Loucy (cell line): ENCODE measurements at regions not wholly inside any gene's neighbourhood (a gene's known extent, or its start where the extent isn't known, plus 50 kb on each side); places are given as distances from the start of the nearest gene placed in this dataset.

ENCODE experiments used
- H2AFZ ChIP-seq: fragments of 200-600 bp; sonication (generic); 2 replicates; pipeline ENCODE4 v1.6.0; 2016; ENCODE audit warnings: antibody characterized with exemption, mild to moderate bottlenecking, low read length, moderate library complexity
- H3F3A ChIP-seq: fragments of 200-600 bp; 2 replicates; pipeline ENCODE4 v1.6.0; 2016; ENCODE audit warnings: antibody characterized with exemption, low read depth, mild to moderate bottlenecking
- H3K27me3 ChIP-seq: fragments of 200-600 bp; sonication (generic); 2 replicates; pipeline ENCODE4 v1.6.1; 2014; ENCODE audit warnings: low read length, mild to moderate bottlenecking; ENCODE audit not compliant: insufficient read depth, poor library complexity, severe bottlenecking
- H3K36me3 ChIP-seq: fragments of 200-600 bp; sonication (generic); 2 replicates; pipeline ENCODE4 v1.6.1; 2016; ENCODE audit warnings: low read length; ENCODE audit not compliant: insufficient read depth
- H3K4me1 ChIP-seq: fragments of 200-600 bp; sonication (generic); 2 replicates; pipeline ENCODE4 v1.5.1; 2014; ENCODE audit warnings: low read length, mild to moderate bottlenecking; ENCODE audit not compliant: insufficient read depth, poor library complexity, severe bottlenecking
- H3K4me2 ChIP-seq: fragments of 200-600 bp; sonication (generic); 2 replicates; pipeline ENCODE4 v1.6.0; 2014; ENCODE audit warnings: antibody characterized with exemption, low read length, low read depth, mild to moderate bottlenecking; ENCODE audit not compliant: poor library complexity, severe bottlenecking
- H3K4me3 ChIP-seq: fragments of 200-600 bp; sonication (generic); 2 replicates; pipeline ENCODE4 v1.5.1; 2014; ENCODE audit warnings: low read length, mild to moderate bottlenecking, mixed read lengths; ENCODE audit not compliant: poor library complexity, severe bottlenecking
- H3K79me2 ChIP-seq: fragments of 200-600 bp; sonication (generic); 2 replicates; pipeline ENCODE4 v1.6.1; 2014; ENCODE audit warnings: low read length; ENCODE audit not compliant: insufficient read depth
- H3K9ac ChIP-seq: fragments of 200-600 bp; sonication (generic); 2 replicates; pipeline ENCODE4 v1.6.0; 2014; ENCODE audit warnings: mild to moderate bottlenecking, low read depth, low read length, moderate library complexity; ENCODE audit not compliant: poor library complexity, severe bottlenecking
- H3K9me2 ChIP-seq: fragments of 200-600 bp; sonication (generic); replicated peaks from 2 replicates; pipeline ENCODE4 v1.6.1; 2016; ENCODE audit warnings: low read depth, low read length, mixed read lengths
- H3K9me3 ChIP-seq: fragments of 200-600 bp; sonication (generic); 2 replicates; pipeline ENCODE4 v1.6.1; 2014; ENCODE audit warnings: mild to moderate bottlenecking, antibody characterized with exemption, low read length, low read depth; ENCODE audit not compliant: insufficient read depth
- H4K20me1 ChIP-seq: fragments of 200-600 bp; sonication (generic); 2 replicates; pipeline ENCODE4 v1.6.0; 2014; ENCODE audit warnings: antibody characterized with exemption, low read length, mild to moderate bottlenecking; ENCODE audit not compliant: insufficient read depth, poor library complexity, severe bottlenecking
- EZH2phosphoT487 ChIP-seq: fragments of 200-600 bp; IDR thresholded peaks from 2 replicates; pipeline ENCODE4 v1.6.1; 2018; ENCODE audit warnings: antibody characterized with exemption, mild to moderate bottlenecking, moderate library complexity, borderline replicate concordance
- TF ChIP-seq, protein P1 (sequence below): fragments of 200-600 bp; sonication (generic); conservative IDR thresholded peaks from 2 replicates; pipeline ENCODE4 v1.5.1; 2014; ENCODE audit warnings: mild to moderate bottlenecking, antibody characterized with exemption, low read length

DNA sequence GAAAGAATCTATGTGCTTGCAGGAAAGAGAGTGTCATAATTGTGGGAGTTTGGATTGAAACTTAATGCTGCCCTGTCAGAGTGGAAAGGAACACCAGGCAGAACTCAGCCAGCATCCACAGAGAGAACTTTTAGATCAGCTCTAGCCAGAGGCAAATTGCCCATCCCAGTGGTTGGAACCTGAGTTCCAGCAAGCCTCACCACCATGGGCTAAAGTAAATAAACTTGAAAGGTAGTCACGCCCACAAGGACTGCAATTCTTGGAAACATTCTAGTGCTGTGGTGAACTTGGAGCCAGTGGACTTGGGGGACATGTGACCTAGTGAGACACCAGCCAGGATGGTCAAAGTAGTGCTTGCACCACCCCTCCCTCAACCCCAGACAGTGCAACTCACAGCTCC lies 571.6 kb downstream of the LRRIQ3 start:
- Histone ChIP-seq H2AFZ (no peak overlapping the region), H3K27me3 (no peaks in the 10 kb centered on the region)
- TF ChIP-seq EZH2phosphoT487, result no peak
- TF ChIP-seq, protein P1, sequence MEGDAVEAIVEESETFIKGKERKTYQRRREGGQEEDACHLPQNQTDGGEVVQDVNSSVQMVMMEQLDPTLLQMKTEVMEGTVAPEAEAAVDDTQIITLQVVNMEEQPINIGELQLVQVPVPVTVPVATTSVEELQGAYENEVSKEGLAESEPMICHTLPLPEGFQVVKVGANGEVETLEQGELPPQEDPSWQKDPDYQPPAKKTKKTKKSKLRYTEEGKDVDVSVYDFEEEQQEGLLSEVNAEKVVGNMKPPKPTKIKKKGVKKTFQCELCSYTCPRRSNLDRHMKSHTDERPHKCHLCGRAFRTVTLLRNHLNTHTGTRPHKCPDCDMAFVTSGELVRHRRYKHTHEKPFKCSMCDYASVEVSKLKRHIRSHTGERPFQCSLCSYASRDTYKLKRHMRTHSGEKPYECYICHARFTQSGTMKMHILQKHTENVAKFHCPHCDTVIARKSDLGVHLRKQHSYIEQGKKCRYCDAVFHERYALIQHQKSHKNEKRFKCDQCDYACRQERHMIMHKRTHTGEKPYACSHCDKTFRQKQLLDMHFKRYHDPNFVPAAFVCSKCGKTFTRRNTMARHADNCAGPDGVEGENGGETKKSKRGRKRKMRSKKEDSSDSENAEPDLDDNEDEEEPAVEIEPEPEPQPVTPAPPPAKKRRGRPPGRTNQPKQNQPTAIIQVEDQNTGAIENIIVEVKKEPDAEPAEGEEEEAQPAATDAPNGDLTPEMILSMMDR, result no peak

GRCh38 chr1:73623946-73624345 lies 574.0 kb downstream of the LRRIQ3 start:
- TF ChIP-seq, protein P1, result no peak
- no peak for TF ChIP-seq EZH2phosphoT487

More for the DNA sequence above, 571.6 kb downstream of the LRRIQ3 start:
- Histone ChIP-seq H3K4me3 (no peak overlapping the region), H3K4me1 (no peaks in the 10 kb centered on the region), H4K20me1 (no peaks in the 10 kb centered on the region), H3K9me3 (no peaks in the 10 kb centered on the region), H3F3A (no peaks in the 10 kb centered on the region), H3K9me2 (no peaks in the 10 kb centered on the region), H3K36me3 (no peaks in the 10 kb centered on the region), H3K9ac (no peak overlapping the region), H3K79me2 (no peaks in the 10 kb centered on the region), H3K4me2 (no peak overlapping the region)

DNA sequence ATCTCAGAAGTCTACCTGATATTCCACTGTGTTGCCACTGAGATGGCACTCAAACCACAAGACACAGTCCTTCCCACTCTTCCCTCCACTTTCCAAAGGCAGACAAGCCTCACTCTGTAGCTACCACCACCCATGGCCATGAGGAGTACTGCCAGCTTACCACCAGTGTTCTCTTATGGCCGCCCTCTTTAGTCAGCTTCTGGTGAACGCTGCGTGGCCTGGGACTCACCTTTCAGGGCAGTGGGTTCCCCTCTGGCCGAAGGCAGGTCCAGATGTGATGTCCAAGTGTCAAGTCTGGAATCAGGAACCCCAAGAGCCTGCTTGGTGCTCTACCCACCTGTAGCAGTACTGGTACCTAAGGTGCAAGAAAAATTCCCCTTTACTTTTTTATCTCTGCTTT lies 580.8 kb downstream of the LRRIQ3 start:
- no peak overlapping the region for H3K9ac ChIP-seq
- H3F3A ChIP-seq, result no peaks in the 10 kb centered on the region
- H2AFZ ChIP-seq, result no peak overlapping the region
- no peaks in the 10 kb centered on the region for H3K9me2 ChIP-seq
- no peaks in the 10 kb centered on the region for H3K79me2 ChIP-seq
- TF ChIP-seq, protein P1, result no peak
- TF ChIP-seq EZH2phosphoT487, result no peak
- no peak overlapping the region for H3K4me2 ChIP-seq
- no peaks in the 10 kb centered on the region for H3K27me3 ChIP-seq
- no peaks in the 10 kb centered on the region for H3K36me3 ChIP-seq
- no peaks in the 10 kb centered on the region for H4K20me1 ChIP-seq
- H3K9me3 ChIP-seq, result no peaks in the 10 kb centered on the region
- H3K4me3 ChIP-seq, result no peak overlapping the region
- no peaks in the 10 kb centered on the region for H3K4me1 ChIP-seq

More at GRCh38 chr1:73623946-73624345, 574.0 kb downstream of the LRRIQ3 start:
- Histone ChIP-seq H3K4me2 (no peak overlapping the region), H2AFZ (no peak overlapping the region), H3K4me1 (no peaks in the 10 kb centered on the region), H3K9me3 (no peaks in the 10 kb centered on the region), H3K9ac (no peak overlapping the region), H3K9me2 (no peaks in the 10 kb centered on the region), H3K36me3 (no peaks in the 10 kb centered on the region), H3K4me3 (no peak overlapping the region), H3K79me2 (no peaks in the 10 kb centered on the region), H4K20me1 (no peaks in the 10 kb centered on the region), H3F3A (no peaks in the 10 kb centered on the region), H3K27me3 (no peaks in the 10 kb centered on the region)
